CD1c-positive myeloid dendritic cell (primary cell): ENCODE measurements at regions not wholly inside any gene's neighbourhood (a gene's known extent, or its start where the extent isn't known, plus 50 kb on each side); places are given as distances from the start of the nearest gene placed in this dataset.
A peak's percentile ranks its signal among the peaks of the same experiment; 100 is the strongest.

Experiments
- DNase-seq: peaks from one replicate; pipeline ENCODE4 v3.0.0-alpha.2; 2016; ENCODE audit errors: extremely low spot score

GRCh38 chr1:58000116-58000515 lies 546.4 kb downstream of the OMA1 start:
- DNase-seq: no peak

DNA sequence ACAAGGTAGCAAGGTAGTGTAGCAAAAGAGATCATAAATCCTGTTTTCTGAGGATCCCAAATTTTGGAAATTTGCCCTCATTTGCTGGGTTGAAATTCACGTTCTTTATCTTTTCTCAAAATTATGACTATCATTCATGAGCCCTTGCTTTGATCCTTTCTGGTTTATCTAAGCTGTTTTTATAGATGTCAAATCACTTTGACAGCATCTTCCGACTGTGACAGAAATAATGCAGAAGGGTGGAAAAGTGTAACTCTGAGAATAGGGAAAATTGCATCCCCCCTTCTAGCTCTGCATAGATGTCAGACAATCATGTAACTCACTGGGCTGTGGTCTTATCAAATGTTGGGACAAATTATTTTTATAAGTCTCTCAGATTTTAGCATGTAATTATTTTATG lies 550.1 kb downstream of the OMA1 start:
- no peak for DNase-seq

- no peak for DNase-seq
Measured at GRCh38 chr1:57991289-57991688, 555.2 kb downstream of the OMA1 start.

GRCh38 chr1:57989877-57990276 lies 556.6 kb downstream of the OMA1 start:
- no peak for DNase-seq

- no peak for DNase-seq
Measured at GRCh38 chr1:57987523-57987922, 559.0 kb downstream of the OMA1 start.

- DNase-seq: peak; percentile 57
Measured at GRCh38 chr1:57986432-57986831, 560.1 kb downstream of the OMA1 start.

DNA sequence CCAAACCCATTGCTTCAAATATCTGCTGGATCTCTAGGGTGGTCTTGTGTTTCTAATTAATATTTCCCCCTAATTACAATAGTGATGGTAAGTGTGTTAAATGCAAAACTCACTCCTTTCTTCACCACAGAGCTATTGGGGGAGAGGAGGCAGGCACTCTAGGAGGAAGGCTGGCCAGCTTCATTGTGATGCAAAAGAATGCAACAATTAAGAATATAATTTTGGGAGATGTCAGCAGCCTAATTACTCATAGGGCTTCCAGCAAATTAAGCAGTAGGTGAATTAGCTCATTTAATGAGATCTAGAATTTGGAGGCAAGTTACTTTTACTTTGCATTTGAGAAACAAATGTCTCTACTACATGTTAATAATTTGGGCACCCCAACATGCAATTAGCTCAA lies 560.4 kb upstream of the DAB1 start:
- no peak for DNase-seq

DNA sequence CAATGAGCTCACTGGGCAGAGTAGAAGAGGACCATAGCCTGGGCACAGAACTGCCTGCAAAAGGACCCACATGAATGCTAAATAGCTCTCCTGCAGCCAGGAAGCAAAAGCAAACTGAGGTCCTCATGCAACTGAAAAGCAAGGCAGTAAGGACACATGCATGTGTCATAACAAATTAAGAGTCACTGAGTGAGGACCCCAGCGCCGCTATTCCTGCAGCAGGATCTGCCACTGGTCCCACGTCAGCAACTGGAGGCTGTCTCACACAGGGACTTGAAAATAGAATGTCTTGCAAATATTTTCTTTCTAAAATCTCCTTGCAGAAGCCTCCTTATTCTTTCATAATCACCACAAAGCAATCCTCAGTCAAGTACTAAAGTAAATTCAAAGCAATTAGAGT lies 559.6 kb upstream of the DAB1 start:
- DNase-seq: no peak

DNA sequence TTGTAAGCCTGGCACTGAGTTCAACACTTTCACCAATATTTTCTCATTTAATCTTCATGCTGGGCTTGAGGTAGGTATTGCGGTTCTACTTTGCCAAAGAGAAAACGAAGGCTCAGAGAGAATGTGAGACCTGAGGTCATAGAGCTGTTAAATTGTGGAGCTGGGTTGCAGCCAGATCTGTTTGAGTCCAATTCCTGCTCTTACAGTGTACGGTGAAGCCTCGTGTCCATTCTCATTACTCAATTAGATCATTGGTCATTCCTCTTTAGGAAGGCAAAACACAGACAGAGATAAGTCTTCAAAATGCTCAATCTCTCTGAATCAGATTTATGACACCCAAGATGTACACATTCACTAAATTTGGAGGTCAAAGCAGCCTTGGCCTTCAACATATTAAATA lies 559.0 kb upstream of the DAB1 start:
- no peak for DNase-seq

GRCh38 chr1:57976216-57976615 lies 552.4 kb upstream of the DAB1 start:
- no peak for DNase-seq

DNA sequence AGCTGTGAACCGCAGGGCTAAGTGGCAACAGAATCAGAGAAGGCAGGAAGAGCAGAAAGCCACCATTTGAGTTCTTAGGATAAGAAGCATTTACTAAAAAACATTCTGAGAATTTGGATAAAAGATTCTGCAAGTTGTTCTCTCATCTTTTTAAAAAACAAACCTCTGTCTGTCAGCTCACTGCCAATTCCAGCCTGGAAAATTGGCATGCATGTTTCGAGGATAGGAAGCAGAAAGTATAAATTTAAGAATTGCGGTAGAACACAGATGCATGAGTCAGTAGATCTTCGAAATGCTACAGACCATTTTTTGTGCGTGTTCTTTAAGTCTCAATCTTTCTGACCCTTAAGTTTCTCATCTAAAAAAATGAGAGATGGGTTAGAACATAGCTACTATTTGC lies 544.5 kb upstream of the DAB1 start:
- DNase-seq: no peak

DNA sequence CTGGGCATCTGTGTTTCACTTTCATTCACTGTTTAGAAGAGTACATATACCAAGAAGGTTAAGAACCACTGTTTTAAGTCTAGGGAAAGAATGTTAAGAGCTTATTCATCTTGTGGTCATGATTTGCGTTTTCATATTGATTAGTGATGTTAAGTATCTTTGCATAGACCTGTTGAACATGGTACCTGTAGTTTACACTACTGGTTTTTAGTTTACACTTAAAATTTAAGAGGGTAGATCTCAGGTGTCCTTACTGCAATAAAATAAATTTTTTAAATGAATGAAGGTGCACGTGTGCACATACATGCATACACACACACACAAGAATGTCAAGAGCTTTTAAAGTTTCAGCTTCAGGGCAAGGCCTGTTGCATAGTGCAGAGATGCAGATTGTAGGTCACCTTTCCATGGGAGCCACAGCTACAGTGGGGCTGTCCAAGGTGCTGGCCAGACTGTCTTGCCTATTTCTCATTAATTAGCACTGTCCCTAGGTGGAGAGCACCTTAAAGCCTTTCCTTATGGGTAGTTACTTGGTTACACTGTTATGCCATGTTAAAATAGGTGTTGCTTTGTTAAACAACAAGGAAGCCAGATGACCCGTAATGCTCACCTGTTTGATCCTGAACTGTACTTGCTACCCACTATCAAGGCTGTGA lies 543.0 kb upstream of the DAB1 start:
- no peak for DNase-seq

GRCh38 chr1:57966340-57966739 lies 542.5 kb upstream of the DAB1 start:
- no peak for DNase-seq

GRCh38 chr1:57963581-57963980 lies 539.7 kb upstream of the DAB1 start:
- DNase-seq: no peak

- DNase-seq: no peak
Measured at GRCh38 chr1:57959531-57960241, 535.8 kb upstream of the DAB1 start.

DNA sequence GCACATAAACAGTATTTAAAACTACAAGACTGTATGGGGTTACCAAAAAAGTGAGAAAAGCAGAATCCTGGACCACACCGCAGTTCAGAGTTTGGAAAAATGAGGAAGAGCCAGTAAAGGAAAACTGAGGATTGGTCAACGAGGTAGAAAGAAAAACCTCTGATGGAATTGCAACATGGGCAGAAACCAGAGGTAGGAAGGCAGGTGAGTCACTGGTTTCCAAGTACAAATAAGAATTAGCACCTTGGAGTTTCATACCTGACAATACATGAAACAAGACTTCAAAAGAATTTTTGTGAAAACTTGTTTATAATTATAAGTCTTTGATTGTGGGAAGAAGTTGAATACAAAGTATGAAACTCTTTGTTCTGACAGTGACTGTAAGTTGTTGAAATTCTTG lies 533.7 kb upstream of the DAB1 start:
- DNase-seq: no peak

DNA sequence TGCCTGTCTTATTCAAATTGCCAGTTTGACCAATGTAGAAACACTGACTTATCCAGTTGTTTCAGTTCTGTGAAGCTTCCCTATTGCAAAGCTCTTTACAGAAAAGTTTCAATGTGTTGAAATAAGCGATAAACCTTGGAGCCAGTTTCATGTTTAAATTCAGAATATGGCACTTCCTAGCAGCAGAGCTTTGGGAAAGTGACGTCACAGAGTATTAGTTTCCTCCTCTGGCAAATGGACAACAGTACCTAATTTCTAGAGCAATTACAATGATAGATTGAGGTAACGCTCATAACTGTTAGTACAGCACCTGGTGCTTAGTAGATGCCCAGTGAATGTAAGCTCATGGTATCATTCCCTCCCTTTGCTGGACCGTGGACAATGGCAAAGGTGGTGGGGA lies 527.5 kb upstream of the DAB1 start:
- DNase-seq: no peak

- no peak for DNase-seq
Measured at GRCh38 chr1:57949168-57949567, 525.3 kb upstream of the DAB1 start.

DNA sequence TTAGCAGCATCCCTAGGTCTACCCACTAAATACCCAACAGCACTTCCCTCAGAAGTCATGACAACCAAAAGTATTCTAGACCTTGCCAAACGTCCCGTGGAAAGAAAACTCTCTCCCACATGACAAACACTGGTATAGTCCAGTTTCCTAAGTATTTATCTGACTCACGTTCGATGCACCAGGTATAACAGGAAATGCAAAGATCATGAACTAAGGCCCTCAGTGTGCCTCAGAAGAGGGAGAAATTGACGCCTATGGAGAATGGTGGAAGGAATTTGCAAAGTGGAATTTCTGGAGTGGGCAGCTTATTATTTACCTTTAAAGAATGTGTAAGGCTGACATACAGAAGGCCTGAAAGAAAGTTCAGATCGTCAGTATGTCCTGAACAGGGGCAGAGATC lies 523.6 kb upstream of the DAB1 start:
- no peak for DNase-seq

DNA sequence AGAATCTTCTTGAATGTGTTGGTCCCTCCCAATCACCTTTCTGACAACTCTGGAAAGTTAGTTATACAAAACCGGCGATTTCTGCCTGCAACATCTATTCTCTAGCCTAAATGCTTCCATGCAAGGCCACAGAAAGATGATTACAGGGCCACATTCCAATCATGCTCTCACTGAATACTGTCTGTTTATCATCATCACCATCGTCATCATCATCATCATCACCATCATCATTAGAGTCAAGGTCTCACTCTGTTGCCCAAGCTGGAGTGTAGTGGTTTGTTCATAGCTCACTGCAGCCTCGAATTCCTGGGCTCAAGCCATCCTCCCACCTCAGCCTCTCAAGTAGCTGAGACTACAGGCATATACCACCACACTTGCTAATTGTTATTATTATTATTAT lies 521.2 kb upstream of the DAB1 start:
- DNase-seq: no peak

GRCh38 chr1:57943365-57943764 lies 519.5 kb upstream of the DAB1 start:
- no peak for DNase-seq

DNA sequence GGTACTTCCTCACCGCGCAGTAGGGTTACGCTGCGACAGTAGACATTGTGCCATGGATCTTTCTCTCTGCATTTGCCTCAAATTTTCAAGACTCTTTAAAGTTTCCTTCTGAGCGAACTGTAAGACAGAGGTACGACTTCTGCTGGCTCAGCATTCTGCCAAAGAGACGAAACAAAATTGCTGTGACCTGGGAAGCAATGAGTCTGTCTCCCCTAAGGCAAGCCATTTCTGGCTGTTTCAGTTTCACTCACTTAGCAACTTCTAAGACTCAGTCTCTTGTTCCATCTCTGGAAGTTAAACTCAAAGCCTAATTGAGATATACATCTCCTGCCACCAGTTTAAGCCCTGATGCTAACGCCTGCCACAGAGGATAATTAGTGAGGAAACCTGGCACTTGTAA lies 510.9 kb upstream of the DAB1 start:
- DNase-seq: no peak

- no peak for DNase-seq
Measured at GRCh38 chr1:57927003-57927402, 503.1 kb upstream of the DAB1 start.

- no peak for DNase-seq
Measured at GRCh38 chr1:57926025-57926552, 502.2 kb upstream of the DAB1 start.
